OCI-LY7 (cell line): ENCODE measurements at regions not wholly inside any gene's neighbourhood (a gene's known extent, or its start where the extent isn't known, plus 50 kb on each side); places are given as distances from the start of the nearest gene placed in this dataset.

ENCODE experiments used
- CTCF ChIP-seq: fragments of 200-600 bp; sonication (generic); conservative IDR thresholded peaks from 2 replicates; pipeline ENCODE4 v1.5.1; 2014; ENCODE audit warnings: mild to moderate bottlenecking, antibody characterized with exemption, low read length, moderate library complexity, mixed read lengths
- EZH2phosphoT487 ChIP-seq: fragments of 200-600 bp; sonication (generic); IDR thresholded peaks from 2 replicates; pipeline ENCODE4 v1.6.1; 2018; ENCODE audit warnings: low read depth, borderline replicate concordance, mild to moderate bottlenecking, mixed run types, antibody characterized with exemption, low read length, moderate library complexity, mixed read lengths

- no peak for TF ChIP-seq CTCF
- no peak for TF ChIP-seq EZH2phosphoT487
Measured at GRCh38 chrX:39320165-39320564, 518.9 kb downstream of the MID1IP1 start.
